GM12865 (cell line): ENCODE measurements at regions not wholly inside any gene's neighbourhood (a gene's known extent, or its start where the extent isn't known, plus 50 kb on each side); places are given as distances from the start of the nearest gene placed in this dataset.

Experiments
- DNase-seq: peaks from one replicate; pipeline ENCODE4 v3.0.0; 2010; ENCODE audit warnings: low read depth
- H3K4me3 ChIP-seq: 2 replicates; pipeline ENCODE4 v1.5.1; 2011; ENCODE audit warnings: mild to moderate bottlenecking, low read depth, low read length, control low read depth
- CTCF ChIP-seq: IDR thresholded peaks from 2 replicates; pipeline ENCODE4 v1.5.1; 2011; ENCODE audit warnings: low read length, control low read depth, low read depth, inconsistent platforms; ENCODE audit not compliant: insufficient read depth; ENCODE audit errors: missing control alignments

- TF ChIP-seq CTCF: no peak
- no peak for DNase-seq
- no peak overlapping the region for H3K4me3 ChIP-seq
These were observed 73.8 kb downstream of the RTP5 start for GRCh38 chr2:241943209-241943850.

DNA sequence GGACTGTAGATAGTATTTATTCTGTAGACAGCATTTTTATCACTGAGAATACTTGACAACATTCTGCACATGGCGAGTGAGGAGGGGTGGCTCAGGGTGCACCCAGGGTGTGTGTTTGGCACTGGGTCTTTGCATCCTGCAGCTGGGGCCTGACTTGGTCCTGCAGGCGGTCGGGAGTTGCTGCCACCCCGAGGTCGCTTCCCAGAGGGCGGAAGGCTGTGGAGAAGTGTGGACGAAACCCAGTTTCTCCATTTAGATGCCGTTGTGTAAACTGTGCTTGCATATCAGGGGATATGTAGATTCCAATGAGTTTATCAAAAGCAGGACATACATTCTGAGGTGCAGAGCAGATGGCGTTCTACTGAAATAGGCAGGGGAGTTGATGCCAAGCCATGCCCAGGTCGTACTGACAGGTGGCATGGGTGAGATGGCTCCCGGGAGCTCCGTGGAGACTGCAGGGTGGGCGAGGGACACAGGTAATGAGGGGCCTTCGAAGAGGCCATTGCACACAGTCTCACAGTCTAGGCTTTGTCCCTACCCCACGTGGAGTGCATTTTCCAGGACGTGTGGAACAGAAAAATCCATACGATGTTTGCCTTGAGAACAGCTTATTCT lies 74.5 kb downstream of the RTP5 start:
- DNase-seq: no peak
- TF ChIP-seq CTCF: no peak
- H3K4me3 ChIP-seq: no peak overlapping the region

- TF ChIP-seq CTCF: no peak
- no peak overlapping the region for H3K4me3 ChIP-seq
- no peak for DNase-seq
These were observed 75.3 kb downstream of the RTP5 start for GRCh38 chr2:241944821-241945220.

DNA sequence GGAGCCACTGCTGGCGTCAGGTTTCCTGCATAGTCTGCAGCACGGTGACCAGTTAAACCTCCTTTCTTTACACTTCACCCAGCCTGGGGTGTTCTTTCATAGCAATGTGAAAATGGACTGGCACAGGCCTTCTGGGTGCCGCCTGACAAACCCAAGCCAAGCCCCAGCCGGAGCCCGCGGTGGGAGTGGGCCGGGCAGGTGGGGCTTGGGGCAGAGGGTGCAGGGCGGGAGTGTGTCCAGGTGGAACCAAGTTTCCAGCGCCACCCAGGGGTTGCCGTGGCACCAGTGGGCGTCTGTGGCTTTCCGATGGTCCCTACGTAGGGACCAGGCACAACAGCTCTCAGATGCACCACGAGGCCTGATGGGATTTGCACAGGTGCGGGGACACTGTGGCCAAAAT lies 75.8 kb downstream of the RTP5 start:
- no peak for TF ChIP-seq CTCF
- H3K4me3 ChIP-seq: no peak overlapping the region
- DNase-seq: no peak

GRCh38 chr2:241945803-241946202 lies 76.3 kb downstream of the RTP5 start:
- DNase-seq: no peak
- no peak overlapping the region for H3K4me3 ChIP-seq
- TF ChIP-seq CTCF: no peak

DNA sequence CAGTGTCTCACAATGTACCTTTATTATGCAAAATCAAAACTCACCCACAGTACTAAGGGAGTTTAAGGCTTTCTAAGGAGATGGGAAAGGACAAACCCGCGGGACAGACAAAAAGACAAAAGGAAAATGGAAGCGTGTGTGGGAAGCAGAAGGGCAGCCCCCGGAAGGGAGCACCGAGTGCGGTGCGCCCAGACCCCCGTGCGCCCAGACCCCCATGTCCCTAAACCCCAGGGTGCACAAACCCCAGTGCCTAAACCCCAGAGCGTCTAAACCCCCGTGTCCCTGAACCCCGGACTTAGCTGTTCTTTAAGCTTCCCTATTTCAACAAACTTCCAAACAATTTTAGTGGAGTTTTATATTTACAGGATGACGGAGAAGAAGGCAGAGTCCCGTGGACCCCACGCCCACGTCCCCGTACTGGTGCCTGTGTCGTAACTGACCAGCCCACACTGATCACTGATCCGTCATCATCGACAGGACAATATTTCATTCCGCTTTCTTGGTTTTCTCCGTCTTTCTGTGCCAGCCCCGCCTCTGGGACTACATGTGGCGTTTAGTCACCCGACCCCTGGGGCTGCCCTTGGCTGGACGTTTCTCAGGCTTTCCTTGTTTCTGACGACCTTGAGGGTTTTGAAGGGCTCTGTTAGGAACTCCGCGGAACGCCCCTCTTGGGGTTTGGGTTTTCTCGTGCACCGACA lies 76.9 kb downstream of the RTP5 start:
- no peak for DNase-seq
- TF ChIP-seq CTCF: no peak
- H3K4me3 ChIP-seq: no peak overlapping the region
